Activated T-helper 17 cell treated with anti-CD3 and anti-CD28 coated beads, Interleukin-2, amount 50 U/mL, for 72 hours (primary cell): ENCODE measurements at regions not wholly inside any gene's neighbourhood (a gene's known extent, or its start where the extent isn't known, plus 50 kb on each side); places are given as distances from the start of the nearest gene placed in this dataset.

Source experiments
- ATAC-seq: fragments of 150-1000 bp; cut with Tn5 transposase; replicated peaks from 2 replicates; pipeline ENCODE4 v1.10.0; 2021; ENCODE audit warnings: mild to moderate bottlenecking, moderate library complexity
- H3K27ac Mint-ChIP-seq: one replicate; pipeline ENCODE4 v1.8.0; 2022; ENCODE audit warnings: mixed read lengths
- H3K27me3 Mint-ChIP-seq: one replicate; pipeline ENCODE4 v1.8.0; 2022; ENCODE audit warnings: mixed read lengths
- H3K36me3 Mint-ChIP-seq: one replicate; pipeline ENCODE4 v1.8.0; 2022; ENCODE audit warnings: low read depth, mild to moderate bottlenecking, mixed read lengths
- H3K4me1 Mint-ChIP-seq: one replicate; pipeline ENCODE4 v1.8.0; 2022; ENCODE audit warnings: mixed read lengths
- H3K4me3 Mint-ChIP-seq: one replicate; pipeline ENCODE4 v1.8.0; 2022; ENCODE audit warnings: mild to moderate bottlenecking, mixed read lengths
- H3K9me3 Mint-ChIP-seq: one replicate; pipeline ENCODE4 v1.8.0; 2022; ENCODE audit warnings: mixed read lengths

- H3K9me3 Mint-ChIP-seq: no peaks in the 10 kb centered on the region
Measured at GRCh38 chr10:113219446-113219845, 269.4 kb downstream of the TCF7L2 start.

GRCh38 chr10:113221756-113222168 lies 271.7 kb downstream of the TCF7L2 start:
- Mint-ChIP-seq H3K4me3 (no peak overlapping the region), H3K27ac (no peak overlapping the region), H3K4me1 (peaks cover 7% of the 10 kb centered on the region), H3K9me3 (no peaks in the 10 kb centered on the region), H3K27me3 (peaks cover 33% of the 10 kb centered on the region), H3K36me3 (no peaks in the 10 kb centered on the region)
- ATAC-seq: no peak

More at GRCh38 chr10:113219446-113219845, 269.4 kb downstream of the TCF7L2 start:
- Mint-ChIP-seq H3K27ac (no peak overlapping the region), H3K4me3 (no peak overlapping the region), H3K27me3 (peaks cover 22% of the 10 kb centered on the region), H3K36me3 (no peaks in the 10 kb centered on the region), H3K4me1 (no peaks in the 10 kb centered on the region)
- ATAC-seq: no peak

GRCh38 chr10:113222207-113222606 lies 272.2 kb downstream of the TCF7L2 start:
- peaks cover 33% of the 10 kb centered on the region for H3K27me3 Mint-ChIP-seq
- H3K4me1 Mint-ChIP-seq: peaks cover 7% of the 10 kb centered on the region
- H3K4me3 Mint-ChIP-seq: no peak overlapping the region
- no peak for ATAC-seq
- no peaks in the 10 kb centered on the region for H3K36me3 Mint-ChIP-seq
- H3K9me3 Mint-ChIP-seq: no peaks in the 10 kb centered on the region
- no peak overlapping the region for H3K27ac Mint-ChIP-seq

DNA sequence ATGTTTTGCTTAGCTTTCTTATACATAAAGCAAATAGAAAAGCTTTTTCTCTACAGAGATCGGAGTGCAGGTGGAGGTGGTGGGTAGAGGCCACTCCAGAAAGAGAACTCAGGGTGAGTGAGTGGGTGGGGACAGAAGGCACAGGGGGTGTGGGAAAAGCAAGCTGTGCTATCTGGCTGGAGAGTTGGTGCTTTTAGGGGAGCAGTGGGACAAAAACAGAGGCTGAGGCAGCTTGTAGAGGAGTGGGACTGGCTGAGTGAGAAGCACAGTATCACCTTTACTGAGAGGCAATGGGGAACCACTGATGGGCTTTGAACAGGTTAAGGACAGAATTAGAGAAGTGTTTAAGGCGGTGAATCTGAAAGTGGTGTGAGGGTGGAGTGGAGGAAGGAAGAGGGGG lies 275.3 kb downstream of the TCF7L2 start:
- Mint-ChIP-seq H3K36me3 (no peaks in the 10 kb centered on the region), H3K4me3 (no peak overlapping the region), H3K27ac (peak overlapping the region; percentile 37), H3K9me3 (no peaks in the 10 kb centered on the region), H3K27me3 (peaks cover 35% of the 10 kb centered on the region), H3K4me1 (peaks cover 7% of the 10 kb centered on the region)
- ATAC-seq: no peak

GRCh38 chr10:113225903-113226302 lies 275.9 kb downstream of the TCF7L2 start:
- Mint-ChIP-seq H3K27ac (peak overlapping the region; percentile 37), H3K36me3 (no peaks in the 10 kb centered on the region), H3K27me3 (peaks cover 35% of the 10 kb centered on the region), H3K4me1 (peaks cover 7% of the 10 kb centered on the region), H3K9me3 (no peaks in the 10 kb centered on the region), H3K4me3 (no peak overlapping the region)
- no peak for ATAC-seq

DNA sequence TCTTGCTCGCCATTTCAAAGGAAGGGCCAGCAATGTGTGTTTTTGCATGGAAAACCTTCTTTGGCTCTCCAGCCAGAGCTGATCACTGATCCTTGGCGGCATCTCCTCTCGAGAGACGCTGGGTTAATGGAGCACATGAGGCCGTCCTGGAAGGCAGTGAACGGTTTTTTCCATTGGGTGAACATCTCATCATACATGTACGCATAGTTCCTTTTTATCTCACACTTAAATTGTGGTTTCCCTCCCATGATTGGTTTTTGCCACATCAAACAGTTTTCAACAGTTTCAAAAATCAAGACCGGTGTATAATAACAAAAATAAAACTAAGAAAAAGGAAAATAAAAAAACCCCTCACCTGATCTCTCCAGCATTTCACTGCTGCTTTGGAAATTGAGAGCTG lies 276.4 kb downstream of the TCF7L2 start:
- H3K9me3 Mint-ChIP-seq: no peaks in the 10 kb centered on the region
- no peak overlapping the region for H3K27ac Mint-ChIP-seq
- H3K4me3 Mint-ChIP-seq: no peak overlapping the region
- peaks cover 7% of the 10 kb centered on the region for H3K4me1 Mint-ChIP-seq
- H3K36me3 Mint-ChIP-seq: no peaks in the 10 kb centered on the region
- peaks cover 35% of the 10 kb centered on the region for H3K27me3 Mint-ChIP-seq
- ATAC-seq: peak; percentile 73

- Mint-ChIP-seq H3K9me3 (no peaks in the 10 kb centered on the region), H3K4me1 (peaks cover 7% of the 10 kb centered on the region), H3K27ac (no peak overlapping the region), H3K27me3 (peaks cover 35% of the 10 kb centered on the region), H3K36me3 (no peaks in the 10 kb centered on the region), H3K4me3 (no peak overlapping the region)
- no peak for ATAC-seq
Measured at GRCh38 chr10:113226831-113227445, 276.9 kb downstream of the TCF7L2 start.

GRCh38 chr10:113228530-113228929 lies 278.5 kb downstream of the TCF7L2 start:
- Mint-ChIP-seq H3K27ac (no peak overlapping the region), H3K36me3 (no peaks in the 10 kb centered on the region), H3K9me3 (no peaks in the 10 kb centered on the region), H3K4me1 (peaks cover 7% of the 10 kb centered on the region), H3K27me3 (peaks cover 25% of the 10 kb centered on the region), H3K4me3 (no peak overlapping the region)
- no peak for ATAC-seq

DNA sequence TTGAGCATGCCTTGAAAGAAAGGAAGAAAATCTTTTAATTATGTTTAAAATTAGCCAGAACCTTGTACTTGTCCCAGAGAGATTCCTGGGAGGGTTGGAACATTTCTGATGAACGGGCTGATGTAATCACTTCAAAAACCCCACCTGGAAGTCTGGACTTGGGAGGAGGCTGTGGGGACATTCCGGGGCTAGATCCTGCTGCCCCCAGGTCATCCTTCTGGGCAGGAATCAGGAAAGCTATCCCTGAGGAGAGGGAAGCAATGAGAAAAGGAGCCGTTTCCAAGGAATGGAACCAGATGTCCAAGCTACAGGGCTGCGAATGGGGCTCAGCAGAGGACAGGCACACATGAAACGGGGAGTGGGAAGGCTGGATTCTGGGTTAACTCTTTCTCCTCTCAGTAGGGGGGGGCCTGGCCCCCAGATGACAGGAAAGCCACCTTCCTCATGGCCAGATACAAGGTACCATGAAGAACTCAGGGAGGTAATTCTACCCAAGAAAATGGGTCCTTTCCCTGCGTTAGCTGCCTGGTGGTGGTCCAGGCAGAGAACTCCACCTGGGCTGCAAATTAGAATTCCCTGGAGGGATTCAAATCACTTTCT lies 280.1 kb downstream of the TCF7L2 start:
- Mint-ChIP-seq H3K9me3 (no peaks in the 10 kb centered on the region), H3K4me3 (no peak overlapping the region), H3K27ac (no peak overlapping the region), H3K36me3 (no peaks in the 10 kb centered on the region), H3K27me3 (peaks cover 16% of the 10 kb centered on the region), H3K4me1 (peaks cover 7% of the 10 kb centered on the region)
- no peak for ATAC-seq

- H3K27ac Mint-ChIP-seq: no peak overlapping the region
Measured at GRCh38 chr10:113232928-113233511, 283.0 kb downstream of the TCF7L2 start.

DNA sequence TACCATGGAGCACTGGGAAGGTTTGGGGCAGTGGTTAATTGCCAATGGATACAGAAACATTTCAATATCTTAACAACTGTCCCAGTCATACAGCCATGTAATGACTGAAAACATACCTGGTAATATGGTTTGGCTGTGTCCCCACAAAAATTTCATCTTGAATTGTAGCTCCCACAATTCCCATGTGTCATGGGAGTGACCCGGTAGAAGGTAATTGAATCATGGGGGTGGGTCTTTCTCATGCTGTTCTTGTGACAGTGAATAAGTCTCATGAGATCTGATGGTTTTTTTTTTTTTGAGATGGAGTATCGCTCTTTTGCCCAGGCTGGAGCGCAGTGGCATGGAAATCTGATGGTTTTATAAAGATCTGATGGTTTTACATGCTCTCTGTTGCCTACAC lies 284.4 kb downstream of the TCF7L2 start:
- Mint-ChIP-seq H3K4me1 (no peaks in the 10 kb centered on the region), H3K27me3 (peaks cover 13% of the 10 kb centered on the region), H3K27ac (no peak overlapping the region), H3K36me3 (no peaks in the 10 kb centered on the region), H3K4me3 (no peak overlapping the region), H3K9me3 (no peaks in the 10 kb centered on the region)
- no peak for ATAC-seq

More at GRCh38 chr10:113232928-113233511, 283.0 kb downstream of the TCF7L2 start:
- Mint-ChIP-seq H3K9me3 (no peaks in the 10 kb centered on the region), H3K36me3 (no peaks in the 10 kb centered on the region), H3K4me3 (no peak overlapping the region), H3K27me3 (peaks cover 9% of the 10 kb centered on the region), H3K4me1 (no peaks in the 10 kb centered on the region)
- ATAC-seq: no peak

- peaks cover 23% of the 10 kb centered on the region for H3K27me3 Mint-ChIP-seq
- no peak overlapping the region for H3K27ac Mint-ChIP-seq
- H3K36me3 Mint-ChIP-seq: no peaks in the 10 kb centered on the region
- H3K4me1 Mint-ChIP-seq: no peaks in the 10 kb centered on the region
- no peaks in the 10 kb centered on the region for H3K9me3 Mint-ChIP-seq
- H3K4me3 Mint-ChIP-seq: no peak overlapping the region
- ATAC-seq: no peak
Measured at GRCh38 chr10:113235508-113235907, 285.5 kb downstream of the TCF7L2 start.

DNA sequence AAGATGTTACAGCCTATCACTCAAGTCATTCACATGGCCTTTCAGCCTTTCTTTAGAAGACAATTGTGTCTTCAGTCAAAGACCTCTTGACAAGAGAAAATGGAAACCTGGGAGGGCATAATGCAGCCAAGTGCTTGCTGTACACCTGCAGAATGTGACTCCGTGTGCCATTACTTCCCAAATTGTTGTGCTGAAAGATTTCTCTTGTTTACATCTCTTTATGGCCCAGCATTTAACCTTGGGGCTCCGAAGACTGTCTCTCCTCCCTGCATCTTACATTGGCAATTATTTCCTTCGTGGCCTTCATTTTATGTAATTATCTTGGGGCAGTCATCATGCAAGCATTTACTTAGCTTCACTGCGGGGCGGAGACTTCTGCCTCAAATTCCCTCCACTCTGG lies 287.0 kb downstream of the TCF7L2 start:
- H3K4me1 Mint-ChIP-seq: no peaks in the 10 kb centered on the region
- H3K36me3 Mint-ChIP-seq: no peaks in the 10 kb centered on the region
- H3K4me3 Mint-ChIP-seq: no peak overlapping the region

DNA sequence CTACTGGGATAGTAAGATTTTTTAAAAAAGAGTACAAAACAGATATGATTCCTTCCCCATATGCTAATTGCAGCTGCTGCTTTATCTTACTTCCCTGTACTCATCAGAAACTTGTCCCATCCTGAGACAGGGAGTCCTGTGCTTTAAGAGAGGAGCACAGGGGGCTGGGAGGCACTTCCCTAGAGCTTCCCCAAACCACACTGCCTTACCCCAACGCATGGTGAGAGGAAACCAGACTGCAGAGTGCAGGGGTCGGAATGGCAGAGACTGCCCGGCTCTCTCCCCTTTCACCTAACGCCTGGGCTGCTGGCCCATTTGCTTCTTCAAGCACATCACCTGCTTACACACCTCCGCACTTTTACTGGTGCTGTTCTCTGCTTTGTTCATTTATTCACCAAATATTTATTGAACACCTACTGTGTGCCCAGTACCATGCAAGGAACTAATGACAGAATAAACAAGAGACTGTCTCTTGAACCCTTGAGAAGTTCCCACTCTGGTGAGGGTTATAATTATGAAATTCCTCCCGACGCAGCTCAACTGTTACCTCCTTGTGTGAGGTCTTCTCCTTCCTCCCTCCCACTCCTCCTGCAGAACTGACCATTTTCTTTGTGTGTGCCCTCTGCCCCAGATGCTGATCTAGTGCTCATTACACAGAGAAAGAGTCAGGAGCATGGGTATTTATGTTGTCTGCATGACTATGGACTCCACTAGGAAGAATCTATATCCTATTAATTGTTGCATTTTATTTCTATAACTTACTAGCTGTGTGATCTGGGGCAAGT lies 289.7 kb downstream of the TCF7L2 start:
- no peak for ATAC-seq
- Mint-ChIP-seq H3K4me1 (no peaks in the 10 kb centered on the region), H3K4me3 (no peak overlapping the region), H3K9me3 (no peaks in the 10 kb centered on the region), H3K36me3 (no peaks in the 10 kb centered on the region), H3K27ac (no peak overlapping the region), H3K27me3 (peaks cover 41% of the 10 kb centered on the region)

More for the DNA sequence above, 287.0 kb downstream of the TCF7L2 start:
- H3K27ac Mint-ChIP-seq: no peak overlapping the region
- no peak for ATAC-seq
- H3K27me3 Mint-ChIP-seq: peaks cover 26% of the 10 kb centered on the region
- H3K9me3 Mint-ChIP-seq: no peaks in the 10 kb centered on the region

- Mint-ChIP-seq H3K4me1 (no peaks in the 10 kb centered on the region), H3K4me3 (no peak overlapping the region), H3K27ac (no peak overlapping the region), H3K27me3 (peaks cover 40% of the 10 kb centered on the region), H3K9me3 (no peaks in the 10 kb centered on the region), H3K36me3 (no peaks in the 10 kb centered on the region)
- no peak for ATAC-seq
Measured at GRCh38 chr10:113240736-113241135, 290.7 kb downstream of the TCF7L2 start.
